AG09309 (cell line): ENCODE measurements at regions not wholly inside any gene's neighbourhood (a gene's known extent, or its start where the extent isn't known, plus 50 kb on each side); places are given as distances from the start of the nearest gene placed in this dataset.

Experiments used
- DNase-seq: peaks from one replicate; pipeline ENCODE4 v3.0.0-alpha.2; 2010; ENCODE audit warnings: low read depth
- H3K4me3 ChIP-seq: 2 replicates; pipeline ENCODE4 v1.5.1; 2011; ENCODE audit warnings: mild to moderate bottlenecking, low read depth, low read length, moderate library complexity; ENCODE audit not compliant: control insufficient read depth
- CTCF ChIP-seq: IDR thresholded peaks from 2 replicates; pipeline ENCODE4 v1.5.1; 2011; ENCODE audit warnings: mild to moderate bottlenecking, low read depth, low read length, inconsistent platforms; ENCODE audit not compliant: insufficient read depth, control insufficient read depth; ENCODE audit errors: missing control alignments

GRCh38 chr1:187837787-187838186 is 1009.0 kb downstream of the PLA2G4A start:
- no peak for TF ChIP-seq CTCF
- no peak overlapping the region for H3K4me3 ChIP-seq
- no peak for DNase-seq

GRCh38 chr1:187838335-187839293 is 1009.9 kb downstream of the PLA2G4A start:
- TF ChIP-seq CTCF = no peak
- no peak for DNase-seq
- no peak overlapping the region for H3K4me3 ChIP-seq

GRCh38 chr1:187839873-187840272 is 1011.1 kb downstream of the PLA2G4A start:
- no peak for TF ChIP-seq CTCF
- no peak for DNase-seq
- no peak overlapping the region for H3K4me3 ChIP-seq

GRCh38 chr1:187840557-187840956 is 1011.8 kb downstream of the PLA2G4A start:
- no peak for TF ChIP-seq CTCF
- H3K4me3 ChIP-seq = no peak overlapping the region
- DNase-seq = no peak

- TF ChIP-seq CTCF = no peak
- no peak for DNase-seq
- no peak overlapping the region for H3K4me3 ChIP-seq
Observed at GRCh38 chr1:187842406-187843165, 1013.8 kb downstream of the PLA2G4A start.

- TF ChIP-seq CTCF = no peak
- H3K4me3 ChIP-seq = no peak overlapping the region
- no peak for DNase-seq
Observed at GRCh38 chr1:187844313-187844712, 1015.6 kb downstream of the PLA2G4A start.
